ENCODE measurements at regions not wholly inside any gene's neighbourhood (a gene's known extent, or its start where the extent isn't known, plus 50 kb on each side); places are given as distances from the start of the nearest gene placed in this dataset.

DNA sequence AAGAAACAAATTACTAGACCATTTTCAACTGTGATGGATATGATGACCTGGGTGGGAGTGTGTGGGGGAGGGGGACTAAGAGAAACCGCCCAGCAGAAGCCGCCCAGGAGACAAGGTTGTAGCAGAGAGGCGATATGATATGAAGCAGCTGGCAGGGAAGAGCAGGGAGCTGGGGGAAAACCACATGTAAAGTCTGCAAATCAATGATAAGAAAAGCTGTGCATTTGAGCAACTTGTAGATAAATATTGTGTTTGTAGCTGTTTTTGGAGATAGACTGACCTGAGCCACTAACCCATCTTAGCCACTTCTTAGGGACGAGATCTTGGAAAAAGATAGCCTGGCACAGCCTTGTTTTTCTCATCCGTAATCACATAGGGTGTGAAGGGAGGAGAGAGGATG lies 252.6 kb downstream of the SEC23IP start:
- TF ChIP-seq CTCF (IDR thresholded peaks at IDR 0.05; ENCODE audit: low read depth, low read length, poor library complexity, severe bottlenecking) (no peak), EZH2phosphoT487 (IDR thresholded peaks at IDR 0.05; ENCODE audit: borderline replicate concordance, low read length) (no peak)
